ENCODE measurements at regions not wholly inside any gene's neighbourhood (a gene's known extent, or its start where the extent isn't known, plus 50 kb on each side); places are given as distances from the start of the nearest gene placed in this dataset.

DNA sequence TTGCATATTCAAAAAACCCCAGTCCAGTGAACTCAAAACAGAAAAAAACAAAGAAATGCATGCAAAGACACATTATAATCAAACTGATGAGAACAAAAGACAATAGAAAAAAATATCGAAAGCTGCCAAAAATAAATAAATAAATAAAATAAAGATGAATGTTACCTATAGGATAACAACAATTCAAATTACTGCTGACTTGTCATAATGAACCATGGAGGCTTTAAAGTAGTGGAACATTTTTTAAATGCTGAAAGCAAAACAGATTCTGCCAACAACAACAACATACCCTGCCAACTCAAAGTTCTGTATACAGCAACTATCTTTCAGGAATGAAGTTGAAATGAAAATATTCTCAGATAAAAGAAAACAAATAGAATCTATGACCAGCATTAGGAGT, 116.6 kb downstream of the CBLN1 start:
- Mint-ChIP-seq H3K36me3 (ENCODE audit: low read depth) (no peaks in the 10 kb centered on the region), H3K27me3 (no peaks in the 10 kb centered on the region), H3K9me3 (no peaks in the 10 kb centered on the region), H3K27ac (no peak overlapping the region), H3K4me1 (ENCODE audit: low read depth) (no peaks in the 10 kb centered on the region), H3K4me3 (no peak overlapping the region)
- intact Hi-C loops (cut with micrococcal nuclease), result no loop called here

DNA sequence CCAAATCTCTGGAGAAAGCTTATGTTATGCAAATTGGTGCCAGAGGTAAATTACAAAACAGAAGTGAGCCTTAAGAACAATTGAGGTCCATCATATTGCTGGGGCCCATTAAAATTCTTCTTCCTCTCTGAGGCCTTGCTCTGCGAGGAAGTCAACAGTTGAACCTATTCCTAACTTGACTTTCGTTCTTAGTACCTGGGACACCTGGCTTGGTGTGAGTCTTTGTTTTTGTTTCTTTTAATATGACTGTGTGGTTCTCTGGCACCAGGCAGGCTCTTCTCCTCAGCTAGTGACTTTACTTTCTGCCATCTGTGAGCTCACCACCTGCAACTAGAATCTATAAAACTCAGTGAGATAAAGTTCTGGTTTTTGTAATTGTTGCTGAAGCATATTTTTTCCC, 120.4 kb downstream of the CBLN1 start:
- H3K4me1 Mint-ChIP-seq (ENCODE audit: low read depth), result no peaks in the 10 kb centered on the region
- H3K4me3 Mint-ChIP-seq, result no peak overlapping the region
- H3K27ac Mint-ChIP-seq, result no peak overlapping the region
- no peaks in the 10 kb centered on the region for H3K36me3 Mint-ChIP-seq (ENCODE audit: low read depth)
- no peaks in the 10 kb centered on the region for H3K27me3 Mint-ChIP-seq
- intact Hi-C loops (cut with micrococcal nuclease), result no loop called here
- H3K9me3 Mint-ChIP-seq, result no peaks in the 10 kb centered on the region

DNA sequence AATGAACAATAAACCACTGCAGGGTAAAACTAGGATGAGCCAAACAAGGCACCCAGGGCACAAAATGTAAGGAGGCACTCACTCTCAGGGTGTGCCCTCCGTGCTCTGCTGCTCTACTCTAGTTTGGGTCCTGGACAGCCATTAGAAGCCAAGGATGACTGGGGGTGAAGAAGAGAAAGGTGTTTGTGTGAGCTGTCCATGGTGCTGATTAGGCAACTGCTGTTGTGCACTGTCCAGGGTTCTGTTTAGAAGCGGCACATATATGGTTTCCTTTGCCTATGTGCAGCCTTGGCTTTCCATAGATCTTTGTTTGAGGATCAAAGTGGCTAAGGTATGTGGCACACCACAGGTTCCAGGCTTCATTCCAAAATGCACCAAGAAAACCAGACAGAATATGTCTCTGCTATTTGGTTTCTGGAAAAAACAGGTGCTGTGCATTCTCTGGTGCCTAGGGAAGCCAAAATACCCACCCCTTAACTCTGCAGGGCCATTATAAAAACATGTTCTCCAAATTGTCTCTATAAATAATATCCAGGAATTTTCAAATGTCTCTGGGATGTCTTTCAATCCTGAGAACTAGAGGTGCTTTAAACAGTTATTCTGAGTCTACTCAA, 123.5 kb downstream of the CBLN1 start:
- no peaks in the 10 kb centered on the region for H3K27me3 Mint-ChIP-seq
- intact Hi-C loops (cut with micrococcal nuclease), result no loop called here
- no peak overlapping the region for H3K27ac Mint-ChIP-seq
- H3K4me3 Mint-ChIP-seq, result no peak overlapping the region
- no peaks in the 10 kb centered on the region for H3K9me3 Mint-ChIP-seq
- no peaks in the 10 kb centered on the region for H3K36me3 Mint-ChIP-seq (ENCODE audit: low read depth)
- H3K4me1 Mint-ChIP-seq (ENCODE audit: low read depth), result no peaks in the 10 kb centered on the region

DNA sequence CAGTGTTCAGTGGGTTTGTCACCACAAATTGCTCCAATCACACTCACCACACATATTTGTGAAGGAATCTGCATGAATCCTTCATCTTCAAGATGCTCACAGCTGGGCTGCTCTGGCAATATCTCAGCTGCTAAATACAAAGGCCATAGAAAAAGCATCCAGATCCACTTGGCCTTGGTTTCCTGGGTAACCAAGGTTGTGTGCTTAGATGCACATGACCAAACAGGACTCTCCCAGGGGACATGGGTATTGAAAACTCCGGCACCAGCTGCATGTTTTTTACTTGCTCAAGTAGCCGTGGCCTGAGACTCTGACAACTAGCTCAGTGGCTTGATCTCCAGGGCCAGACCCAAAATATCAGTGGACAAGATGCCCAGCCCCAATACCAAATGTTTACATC, 131.3 kb downstream of the CBLN1 start:
- H3K27ac Mint-ChIP-seq, result no peak overlapping the region
- H3K27me3 Mint-ChIP-seq, result no peaks in the 10 kb centered on the region
- H3K4me3 Mint-ChIP-seq, result no peak overlapping the region
- intact Hi-C loops (cut with micrococcal nuclease), result no loop called here
- H3K9me3 Mint-ChIP-seq, result peaks cover 13% of the 10 kb centered on the region
- no peaks in the 10 kb centered on the region for H3K36me3 Mint-ChIP-seq (ENCODE audit: low read depth)
- H3K4me1 Mint-ChIP-seq (ENCODE audit: low read depth), result no peaks in the 10 kb centered on the region

DNA sequence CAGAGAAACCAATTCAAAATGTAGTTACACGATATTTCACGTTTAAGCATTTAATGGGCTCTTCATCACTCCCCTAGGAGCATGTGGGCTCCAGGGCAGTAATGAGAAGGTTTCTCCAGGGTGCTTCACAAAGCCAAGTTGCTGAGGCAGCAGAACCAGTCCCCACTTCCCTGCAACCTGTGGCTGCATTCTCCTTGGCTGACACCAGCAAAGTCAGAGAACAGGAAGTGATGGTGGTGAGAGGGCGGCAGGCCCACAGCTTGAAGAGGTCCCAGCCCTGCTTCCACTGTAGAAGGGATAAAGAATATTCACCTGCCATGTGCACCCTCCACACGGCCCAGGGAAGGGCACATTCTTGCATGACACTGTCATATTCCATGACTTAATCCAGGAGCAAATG, 133.2 kb downstream of the CBLN1 start:
- Mint-ChIP-seq H3K27me3 (no peaks in the 10 kb centered on the region), H3K4me3 (no peak overlapping the region), H3K4me1 (ENCODE audit: low read depth) (no peaks in the 10 kb centered on the region), H3K9me3 (peaks cover 13% of the 10 kb centered on the region), H3K36me3 (ENCODE audit: low read depth) (no peaks in the 10 kb centered on the region), H3K27ac (no peak overlapping the region)
- intact Hi-C loops (cut with micrococcal nuclease), result no loop called here

DNA sequence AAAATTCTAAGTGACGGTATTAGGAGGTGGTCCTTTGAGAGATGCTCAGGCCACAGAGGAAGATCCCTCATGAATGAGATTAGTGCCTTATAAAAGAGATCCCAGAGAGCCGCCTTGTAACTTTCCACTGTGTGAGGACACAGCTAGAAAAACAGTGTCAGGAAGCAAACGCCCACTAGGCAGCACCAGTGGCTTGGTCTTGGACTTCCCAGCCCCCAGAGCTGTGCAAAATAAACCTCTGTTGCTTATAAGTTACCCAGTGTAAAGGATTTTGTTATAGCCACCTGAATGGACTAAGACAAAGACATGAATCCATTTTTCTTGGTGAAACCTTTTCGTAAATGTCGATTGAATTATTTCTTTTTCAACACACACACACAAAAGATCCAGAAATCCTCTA, 141.0 kb downstream of the CBLN1 start:
- H3K27ac Mint-ChIP-seq, result no peak overlapping the region
- H3K4me3 Mint-ChIP-seq, result no peak overlapping the region
- H3K9me3 Mint-ChIP-seq, result peaks cover 8% of the 10 kb centered on the region
- no peaks in the 10 kb centered on the region for H3K4me1 Mint-ChIP-seq (ENCODE audit: low read depth)
- no peaks in the 10 kb centered on the region for H3K36me3 Mint-ChIP-seq (ENCODE audit: low read depth)
- intact Hi-C loops (cut with micrococcal nuclease), result no loop called here
- no peaks in the 10 kb centered on the region for H3K27me3 Mint-ChIP-seq

DNA sequence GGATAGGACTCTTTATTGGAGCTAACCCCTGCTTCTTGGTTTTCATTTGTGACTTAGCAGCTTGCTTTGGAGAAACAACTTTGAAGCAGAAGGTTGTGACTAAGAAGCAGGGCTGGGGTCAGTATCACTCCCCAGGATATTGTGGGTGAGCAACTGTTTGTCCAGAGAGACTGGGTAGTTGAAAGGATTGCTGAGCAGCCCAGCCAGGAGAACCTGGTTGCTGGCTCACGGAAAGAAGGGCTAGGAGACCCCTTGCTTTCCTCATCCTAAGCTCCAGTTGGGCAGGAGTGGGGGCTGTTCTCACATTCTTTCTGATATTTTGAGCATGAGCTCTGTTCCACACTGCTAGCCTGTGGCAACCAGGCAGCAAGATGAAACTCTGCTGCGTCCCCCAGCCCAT, 151.2 kb downstream of the CBLN1 start:
- no peaks in the 10 kb centered on the region for H3K9me3 Mint-ChIP-seq
- no peaks in the 10 kb centered on the region for H3K36me3 Mint-ChIP-seq (ENCODE audit: low read depth)
- no peak overlapping the region for H3K4me3 Mint-ChIP-seq
- no peaks in the 10 kb centered on the region for H3K27me3 Mint-ChIP-seq
- H3K27ac Mint-ChIP-seq, result no peak overlapping the region
- intact Hi-C loops (cut with micrococcal nuclease), result no loop called here
- no peaks in the 10 kb centered on the region for H3K4me1 Mint-ChIP-seq (ENCODE audit: low read depth)

DNA sequence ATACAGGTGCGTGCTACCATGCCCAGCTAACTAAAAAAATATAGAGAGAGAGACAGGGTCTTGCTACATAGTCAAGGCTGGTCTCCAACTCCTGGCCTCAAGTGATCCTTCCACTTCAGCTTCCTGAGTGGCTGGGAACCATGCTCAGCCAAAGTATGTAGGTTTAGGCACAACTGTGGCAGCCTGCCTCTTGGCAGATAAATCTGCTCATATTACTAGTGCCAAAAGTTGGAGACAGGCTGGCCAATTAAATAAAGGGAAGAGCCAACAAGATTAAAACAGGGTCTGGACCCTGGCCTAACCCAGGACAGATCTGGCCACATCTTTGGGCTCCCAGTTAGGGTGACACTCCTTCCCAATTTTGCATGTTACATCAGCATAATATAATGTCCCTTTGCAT, 151.7 kb downstream of the CBLN1 start:
- intact Hi-C loops (cut with micrococcal nuclease), result no loop called here
- Mint-ChIP-seq H3K27ac (no peak overlapping the region), H3K36me3 (ENCODE audit: low read depth) (no peaks in the 10 kb centered on the region), H3K4me3 (no peak overlapping the region), H3K4me1 (ENCODE audit: low read depth) (no peaks in the 10 kb centered on the region), H3K27me3 (no peaks in the 10 kb centered on the region), H3K9me3 (no peaks in the 10 kb centered on the region)

DNA sequence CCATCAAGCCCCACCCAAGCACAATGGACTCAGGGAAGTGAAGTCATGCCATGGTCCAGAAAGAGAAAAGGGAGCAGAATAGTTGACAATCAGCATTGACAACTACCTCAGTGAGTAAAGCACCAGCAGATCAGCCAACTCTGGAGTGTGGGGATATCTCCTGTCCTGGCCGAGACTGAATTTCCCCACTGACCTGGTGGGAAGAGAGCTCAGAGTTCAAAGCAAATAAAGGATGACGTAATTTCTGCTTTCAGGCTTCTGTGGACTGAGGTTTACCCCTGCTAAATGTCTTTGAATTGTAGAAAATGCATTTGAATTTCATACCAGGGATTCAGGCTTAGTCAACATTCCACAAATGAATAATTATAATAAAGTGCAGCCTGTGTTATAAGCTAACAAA, 152.9 kb downstream of the CBLN1 start:
- H3K4me1 Mint-ChIP-seq (ENCODE audit: low read depth), result no peaks in the 10 kb centered on the region
- no peaks in the 10 kb centered on the region for H3K9me3 Mint-ChIP-seq

DNA sequence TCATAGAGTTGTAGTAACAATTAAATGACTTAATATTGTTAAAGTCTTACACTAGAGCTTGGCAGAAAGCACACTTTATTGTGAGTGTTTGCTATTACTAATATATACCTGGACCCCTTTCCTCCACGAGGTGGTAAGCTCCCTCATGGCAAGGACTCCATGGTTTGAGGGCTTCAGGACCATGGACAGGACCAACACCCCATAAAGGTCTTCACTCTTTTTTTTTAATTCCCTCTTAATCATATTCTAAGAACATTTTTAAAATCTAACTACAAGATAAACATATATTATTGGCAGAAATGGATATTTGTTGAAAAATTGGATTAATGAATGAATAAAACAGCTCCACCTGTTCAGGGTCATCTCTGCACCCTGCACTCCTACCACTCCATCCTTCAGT, 154.5 kb downstream of the CBLN1 start:
- Mint-ChIP-seq H3K27me3 (no peaks in the 10 kb centered on the region), H3K4me1 (ENCODE audit: low read depth) (no peaks in the 10 kb centered on the region), H3K27ac (no peak overlapping the region), H3K9me3 (no peaks in the 10 kb centered on the region), H3K4me3 (no peak overlapping the region), H3K36me3 (ENCODE audit: low read depth) (no peaks in the 10 kb centered on the region)
- intact Hi-C loops (cut with micrococcal nuclease), result no loop called here

More for the DNA sequence above, 152.9 kb downstream of the CBLN1 start:
- Mint-ChIP-seq H3K27me3 (no peaks in the 10 kb centered on the region), H3K36me3 (ENCODE audit: low read depth) (no peaks in the 10 kb centered on the region), H3K27ac (no peak overlapping the region), H3K4me3 (no peak overlapping the region)
- intact Hi-C loops (cut with micrococcal nuclease), result no loop called here

DNA sequence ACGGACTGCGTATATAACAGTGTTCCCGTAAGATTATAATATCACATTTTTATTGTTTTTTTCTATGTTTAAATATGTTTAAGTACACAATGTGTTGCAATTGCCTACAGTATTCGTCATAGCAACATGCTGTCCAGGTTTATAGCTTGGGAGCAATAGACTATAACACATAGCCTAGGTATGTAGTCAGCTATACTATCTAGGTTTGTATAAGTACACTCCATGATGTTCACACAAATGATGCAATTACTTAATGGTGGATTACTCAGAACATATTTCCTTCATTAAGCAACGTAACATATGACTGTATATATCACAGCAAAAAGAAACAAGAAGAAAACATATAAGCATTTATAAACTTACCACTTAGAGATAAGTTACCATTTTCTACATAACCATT, 160.0 kb downstream of the CBLN1 start:
- Mint-ChIP-seq H3K4me3 (no peak overlapping the region), H3K27ac (no peak overlapping the region), H3K9me3 (no peaks in the 10 kb centered on the region), H3K36me3 (ENCODE audit: low read depth) (no peaks in the 10 kb centered on the region), H3K4me1 (ENCODE audit: low read depth) (no peaks in the 10 kb centered on the region), H3K27me3 (no peaks in the 10 kb centered on the region)
- intact Hi-C loops (cut with micrococcal nuclease), result no loop called here

DNA sequence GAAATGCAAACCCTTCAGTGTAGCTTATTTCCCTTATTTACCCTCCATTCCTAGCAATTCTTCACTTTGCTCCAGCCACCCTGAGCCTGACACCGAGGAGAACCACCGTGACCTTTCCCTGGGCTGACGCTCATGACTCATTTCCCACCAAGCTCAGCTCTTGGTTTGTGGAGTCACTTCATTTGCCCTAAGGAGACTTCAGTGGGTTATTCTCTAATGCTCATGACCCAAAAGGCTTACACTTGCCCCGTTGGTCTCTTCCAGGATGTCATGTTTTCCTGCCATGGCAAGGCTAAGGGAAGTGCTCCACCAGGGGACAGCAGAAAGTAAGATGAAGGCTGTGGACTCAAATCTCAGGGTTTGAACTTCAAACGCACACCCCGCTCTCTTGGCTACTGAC, 161.0 kb downstream of the CBLN1 start:
- intact Hi-C loops (cut with micrococcal nuclease), result no loop called here
- Mint-ChIP-seq H3K4me1 (ENCODE audit: low read depth) (no peaks in the 10 kb centered on the region), H3K27me3 (no peaks in the 10 kb centered on the region), H3K27ac (no peak overlapping the region), H3K4me3 (no peak overlapping the region), H3K36me3 (ENCODE audit: low read depth) (no peaks in the 10 kb centered on the region), H3K9me3 (no peaks in the 10 kb centered on the region)

DNA sequence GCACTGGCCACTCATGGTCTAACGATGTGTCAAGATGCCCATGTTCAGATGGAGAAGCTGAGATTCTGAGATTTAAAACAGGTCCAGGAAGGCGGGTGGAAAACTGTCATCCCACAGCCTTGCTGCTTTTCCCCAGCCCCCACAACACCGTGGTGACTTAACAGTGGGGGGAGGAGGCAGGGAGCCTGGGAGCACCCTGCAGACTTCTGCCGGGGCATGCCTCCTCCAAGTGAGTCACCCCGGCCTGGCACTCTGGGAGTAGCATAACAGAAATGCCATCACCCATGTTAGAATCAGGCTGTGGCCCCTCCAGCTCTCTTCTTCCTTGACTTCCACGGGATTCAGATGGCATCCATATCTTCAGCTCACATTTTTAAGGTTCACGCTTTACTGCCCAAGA, 164.8 kb downstream of the CBLN1 start:
- no peaks in the 10 kb centered on the region for H3K4me1 Mint-ChIP-seq (ENCODE audit: low read depth)
- no peaks in the 10 kb centered on the region for H3K27me3 Mint-ChIP-seq
- H3K36me3 Mint-ChIP-seq (ENCODE audit: low read depth), result no peaks in the 10 kb centered on the region
- H3K27ac Mint-ChIP-seq, result no peak overlapping the region
- no peak overlapping the region for H3K4me3 Mint-ChIP-seq
- H3K9me3 Mint-ChIP-seq, result no peaks in the 10 kb centered on the region
- intact Hi-C loops (cut with micrococcal nuclease), result no loop called here

DNA sequence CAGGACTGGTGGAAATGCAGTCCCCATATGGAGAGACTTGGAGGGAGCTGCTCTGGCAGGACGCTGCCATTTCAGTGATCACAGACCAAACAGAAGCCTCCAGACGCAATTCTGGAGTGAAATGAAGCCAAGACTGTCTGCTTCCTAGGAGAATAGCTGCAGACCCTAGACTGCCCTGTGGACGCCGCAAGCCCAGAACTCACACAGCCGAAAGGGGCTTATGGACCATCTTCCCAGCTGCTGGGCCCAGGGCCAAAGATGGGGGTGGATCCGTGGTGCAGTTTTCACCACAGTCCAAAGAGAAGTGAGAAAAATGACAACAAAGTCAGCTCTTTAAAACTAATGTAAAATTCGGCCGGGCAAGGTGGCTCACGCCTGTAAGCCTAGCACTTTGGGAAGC, 165.7 kb downstream of the CBLN1 start:
- Mint-ChIP-seq H3K4me1 (ENCODE audit: low read depth) (no peaks in the 10 kb centered on the region), H3K27ac (no peak overlapping the region), H3K36me3 (ENCODE audit: low read depth) (no peaks in the 10 kb centered on the region), H3K9me3 (no peaks in the 10 kb centered on the region), H3K27me3 (no peaks in the 10 kb centered on the region), H3K4me3 (no peak overlapping the region)
- intact Hi-C loops (cut with micrococcal nuclease), result no loop called here

DNA sequence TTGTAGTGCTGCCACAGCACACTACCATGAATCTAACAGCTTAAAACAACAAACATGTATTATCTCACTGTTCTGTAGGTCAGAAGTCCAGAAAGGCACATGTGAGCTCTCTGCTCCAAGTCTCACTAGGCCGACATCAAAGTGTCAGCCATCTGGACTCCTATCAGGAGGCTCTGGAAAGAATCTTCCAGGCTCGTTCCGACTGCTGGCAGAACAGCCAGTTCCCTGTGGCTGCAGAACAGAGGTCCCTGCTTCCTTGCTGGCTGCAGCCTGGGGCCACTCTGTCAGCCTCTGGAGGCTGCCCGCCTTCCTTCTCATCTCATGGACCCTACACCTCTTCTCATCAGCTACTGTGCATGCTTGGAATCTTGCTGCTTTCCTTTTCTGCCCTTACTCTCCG, 168.9 kb downstream of the CBLN1 start:
- H3K27me3 Mint-ChIP-seq, result no peaks in the 10 kb centered on the region
- intact Hi-C loops (cut with micrococcal nuclease), result no loop called here
- H3K4me1 Mint-ChIP-seq (ENCODE audit: low read depth), result no peaks in the 10 kb centered on the region
- no peaks in the 10 kb centered on the region for H3K9me3 Mint-ChIP-seq
- H3K4me3 Mint-ChIP-seq, result no peak overlapping the region
- no peak overlapping the region for H3K27ac Mint-ChIP-seq
- H3K36me3 Mint-ChIP-seq (ENCODE audit: low read depth), result no peaks in the 10 kb centered on the region
